Suprapubic skin (tissue), 3 donors: ENCODE measurements at regions not wholly inside any gene's neighbourhood (a gene's known extent, or its start where the extent isn't known, plus 50 kb on each side); places are given as distances from the start of the nearest gene placed in this dataset.

Source experiments
- CTCF ChIP-seq, 2 donors: fragments of 200-600 bp in 1 of 2; fragments of 450-650 bp in 1 of 2; sonication (generic) in 1 of 2; IDR thresholded peaks; one replicate each; pipeline ENCODE4 v1.5.1; 2016 to 2019; ENCODE audit warnings: antibody characterized with exemption in 2 of 2, mild to moderate bottlenecking in 1 of 2, moderate library complexity in 1 of 2
- POLR2AphosphoS5 ChIP-seq, 3 donors: sonication (generic); formaldehyde crosslinking; IDR thresholded peaks; one replicate each; pipeline ENCODE4 v1.6.1; 2017; ENCODE audit warnings: antibody characterized with exemption in 3 of 3

- TF ChIP-seq CTCF (IDR thresholded peaks at IDR 0.05) (no peak), POLR2AphosphoS5 (IDR thresholded peaks at IDR 0.05) (no peak)
Observed at GRCh38 chr6:126172131-126172530, 167.8 kb upstream of the CENPW start.
